Astrocyte of the cerebellum (primary cell): ENCODE measurements at regions not wholly inside any gene's neighbourhood (a gene's known extent, or its start where the extent isn't known, plus 50 kb on each side); places are given as distances from the start of the nearest gene placed in this dataset.

Experiments
- DNase-seq: peaks from one replicate; pipeline ENCODE4 v3.0.0-alpha.2; 2011; ENCODE audit warnings: low read depth
- H3K4me3 ChIP-seq: 2 replicates; pipeline ENCODE4 v1.5.1; 2011; ENCODE audit warnings: mild to moderate bottlenecking, low read depth, low read length, moderate library complexity
- CTCF ChIP-seq: IDR thresholded peaks from 2 replicates; pipeline ENCODE4 v1.5.1; 2012; ENCODE audit warnings: low read length, low read depth, moderate library complexity, mild to moderate bottlenecking; ENCODE audit errors: missing control alignments
- in situ Hi-C: cut with HindIII; loops from 2 replicates; pipeline ENCODE4 v1.10.0; 2017; ENCODE audit warnings: low sequenced_read_pairs

- no peak for TF ChIP-seq CTCF
- no peak for DNase-seq
- no peak overlapping the region for H3K4me3 ChIP-seq
- in situ Hi-C loops, result no loop called here
Measured at GRCh38 chr11:71357414-71357813, 90.8 kb downstream of the DHCR7 start.

DNA sequence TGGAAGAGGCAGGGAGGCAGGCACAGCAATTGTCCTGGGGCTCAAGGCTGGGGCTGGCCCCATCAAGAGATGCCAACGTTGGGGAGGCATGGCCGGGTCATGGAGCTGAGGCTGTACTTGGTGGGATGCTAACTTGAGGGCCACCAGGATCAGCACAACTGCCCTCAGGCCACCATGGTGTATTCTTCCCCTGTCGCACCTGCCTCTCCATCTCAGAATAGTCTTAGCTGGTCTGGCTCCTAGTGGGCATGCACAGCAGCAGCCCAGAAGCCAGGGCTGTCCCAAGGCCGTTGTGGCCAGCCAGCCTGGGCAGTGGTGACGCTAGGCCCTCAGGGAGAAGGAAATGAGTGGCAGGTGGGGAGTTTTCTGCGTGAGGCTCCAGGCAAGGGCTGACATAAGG, 91.3 kb downstream of the DHCR7 start:
- DNase-seq, result no peak
- in situ Hi-C loops, result no loop called here
- no peak overlapping the region for H3K4me3 ChIP-seq
- TF ChIP-seq CTCF, result no peak

DNA sequence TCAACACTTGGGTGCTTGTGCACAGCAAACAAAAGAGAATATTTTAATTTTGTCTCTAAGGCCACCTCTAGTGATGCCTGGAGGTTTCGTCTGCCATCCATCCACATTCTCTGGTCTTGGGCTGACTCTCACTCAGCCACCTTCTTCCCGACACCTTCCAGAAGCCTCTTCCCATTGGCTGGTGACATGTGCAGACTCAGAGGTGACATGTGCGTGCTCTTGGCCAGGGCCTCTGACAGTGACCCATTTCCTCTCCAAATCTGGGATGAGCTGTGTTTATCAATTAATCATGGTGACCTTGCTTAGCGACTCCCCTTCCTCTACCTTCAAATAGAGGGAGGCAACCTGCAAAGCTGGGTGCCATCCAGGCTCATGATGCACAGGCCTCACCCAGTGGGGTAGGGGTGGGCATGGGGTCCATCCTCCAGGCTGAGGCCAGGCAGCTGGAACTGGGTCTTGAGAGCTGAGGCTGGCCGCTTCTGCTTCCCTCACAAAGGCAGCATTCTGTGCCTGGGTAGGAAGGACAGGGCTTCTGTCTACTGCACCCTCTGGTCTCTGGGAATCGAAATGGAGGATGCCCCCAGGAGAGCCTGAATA, 91.8 kb downstream of the DHCR7 start:
- DNase-seq, result no peak
- no peak overlapping the region for H3K4me3 ChIP-seq
- in situ Hi-C loops, result no loop called here
- TF ChIP-seq CTCF, result no peak

- no peak for DNase-seq
- no peak overlapping the region for H3K4me3 ChIP-seq
- in situ Hi-C loops, result no loop called here
- TF ChIP-seq CTCF, result no peak
Measured at GRCh38 chr11:71355281-71355680, 92.9 kb downstream of the DHCR7 start.

GRCh38 chr11:71354394-71355105, 93.6 kb downstream of the DHCR7 start:
- DNase-seq, result no peak
- no peak overlapping the region for H3K4me3 ChIP-seq
- no peak for TF ChIP-seq CTCF
- in situ Hi-C loops, result no loop called here

GRCh38 chr11:71352748-71353147, 95.4 kb downstream of the DHCR7 start:
- no peak for DNase-seq
- TF ChIP-seq CTCF, result no peak
- in situ Hi-C loops, result no loop called here

More at GRCh38 chr11:71352748-71353147, 95.4 kb downstream of the DHCR7 start:
- no peak overlapping the region for H3K4me3 ChIP-seq
